HCT116 (cell line): ENCODE measurements at regions not wholly inside any gene's neighbourhood (a gene's known extent, or its start where the extent isn't known, plus 50 kb on each side); places are given as distances from the start of the nearest gene placed in this dataset.

Source experiments
- CEBPB ChIP-seq: IDR thresholded peaks from 2 replicates; pipeline ENCODE4 v1.6.1; 2012; ENCODE audit warnings: low read depth
- CTCF ChIP-seq, 3 experiments: fragments of 200-600 bp in 1 of 3; sonication (generic) in 1 of 3; IDR thresholded peaks in 2 of 3; conservative IDR thresholded peaks in 1 of 3; 2 replicates each; pipeline ENCODE4 v1.5.1; 2012 to 2017; ENCODE audit warnings: low read depth in 2 of 3, low read length in 2 of 3, antibody characterized with exemption in 1 of 3, borderline replicate concordance in 1 of 3, control low read depth in 1 of 3, mild to moderate bottlenecking in 1 of 3, mixed read lengths in 1 of 3, mixed run types in 1 of 3, moderate library complexity in 1 of 3; ENCODE audit not compliant: insufficient read depth in 1 of 3
- EGR1 ChIP-seq: IDR thresholded peaks from 2 replicates; pipeline ENCODE4 v1.6.1; 2012; ENCODE audit warnings: low read depth
- EZH2 ChIP-seq: fragments of 200-600 bp; sonication (generic); IDR thresholded peaks from 2 replicates; pipeline ENCODE4 v1.6.1; 2017; ENCODE audit warnings: antibody characterized with exemption, mixed run types
- EZH2phosphoT487 ChIP-seq: fragments of 200-600 bp; IDR thresholded peaks from 2 replicates; pipeline ENCODE4 v1.6.1; 2018; ENCODE audit warnings: antibody characterized with exemption, borderline replicate concordance
- JUND ChIP-seq: IDR thresholded peaks from 2 replicates; pipeline ENCODE4 v1.6.1; 2012
- POLR2A ChIP-seq: IDR thresholded peaks from 2 replicates; pipeline ENCODE4 v1.7.0; 2011; ENCODE audit warnings: borderline replicate concordance; ENCODE audit not compliant: insufficient read depth, insufficient read length; ENCODE audit errors: extremely low read depth
- POLR2AphosphoS5 ChIP-seq: IDR thresholded peaks from 2 replicates; pipeline ENCODE4 v1.6.1; 2011; ENCODE audit warnings: mild to moderate bottlenecking, low read depth, low read length, moderate library complexity
- RAD21 ChIP-seq: IDR thresholded peaks from 2 replicates; pipeline ENCODE4 v1.6.1; 2012; ENCODE audit warnings: low read depth, mild to moderate bottlenecking
- REST ChIP-seq: IDR thresholded peaks from 2 replicates; pipeline ENCODE4 v1.6.1; 2012; ENCODE audit warnings: low read depth
- SIN3A ChIP-seq: IDR thresholded peaks from 2 replicates; pipeline ENCODE4 v1.6.1; 2012; ENCODE audit warnings: low read depth
- SP1 ChIP-seq: IDR thresholded peaks from 2 replicates; pipeline ENCODE4 v1.6.1; 2012; ENCODE audit warnings: low read depth

DNA sequence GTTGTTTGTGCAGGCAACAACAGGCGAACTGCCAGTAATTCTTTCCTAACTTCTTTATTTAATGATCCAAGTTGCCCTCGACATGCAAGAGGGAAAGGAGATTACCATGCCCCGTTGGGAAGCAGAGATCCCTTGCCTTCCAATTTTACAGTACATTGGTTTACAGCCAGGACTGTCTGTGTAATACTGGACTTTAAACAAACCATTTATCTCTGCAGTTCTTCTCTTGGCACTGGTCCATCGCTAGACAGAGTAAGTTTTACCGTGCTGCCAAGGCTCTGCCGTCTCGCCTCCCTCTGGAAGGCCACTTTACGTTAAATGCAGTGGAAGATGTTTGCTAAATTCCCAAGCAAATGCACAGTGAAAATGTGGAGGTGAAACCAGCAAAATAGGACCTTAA lies 660.3 kb upstream of the PRKX start:
- TF ChIP-seq EZH2 (no peak), EZH2phosphoT487 (no peak), SIN3A (no peak), CTCF (IDR thresholded peaks at IDR 0.05 in 2 of 3, conservative IDR thresholded peaks at IDR 0.05 in 1 of 3; ENCODE audit: borderline replicate concordance in 1 of 3, insufficient read depth in 1 of 3, low read depth in 2 of 3, low read length in 2 of 3) (no peak), REST (no peak), POLR2AphosphoS5 (no peak), EGR1 (no peak), POLR2A (no peak), JUND (no peak), RAD21 (no peak), CEBPB (no peak), SP1 (no peak)
